ENCODE measurements at regions not wholly inside any gene's neighbourhood (a gene's known extent, or its start where the extent isn't known, plus 50 kb on each side); places are given as distances from the start of the nearest gene placed in this dataset.
"Not testable (repeated sequence)": the region's sequence is repeated elsewhere in the genome, so short reads cannot be mapped to it uniquely, and the experiment has no call there.

DNA sequence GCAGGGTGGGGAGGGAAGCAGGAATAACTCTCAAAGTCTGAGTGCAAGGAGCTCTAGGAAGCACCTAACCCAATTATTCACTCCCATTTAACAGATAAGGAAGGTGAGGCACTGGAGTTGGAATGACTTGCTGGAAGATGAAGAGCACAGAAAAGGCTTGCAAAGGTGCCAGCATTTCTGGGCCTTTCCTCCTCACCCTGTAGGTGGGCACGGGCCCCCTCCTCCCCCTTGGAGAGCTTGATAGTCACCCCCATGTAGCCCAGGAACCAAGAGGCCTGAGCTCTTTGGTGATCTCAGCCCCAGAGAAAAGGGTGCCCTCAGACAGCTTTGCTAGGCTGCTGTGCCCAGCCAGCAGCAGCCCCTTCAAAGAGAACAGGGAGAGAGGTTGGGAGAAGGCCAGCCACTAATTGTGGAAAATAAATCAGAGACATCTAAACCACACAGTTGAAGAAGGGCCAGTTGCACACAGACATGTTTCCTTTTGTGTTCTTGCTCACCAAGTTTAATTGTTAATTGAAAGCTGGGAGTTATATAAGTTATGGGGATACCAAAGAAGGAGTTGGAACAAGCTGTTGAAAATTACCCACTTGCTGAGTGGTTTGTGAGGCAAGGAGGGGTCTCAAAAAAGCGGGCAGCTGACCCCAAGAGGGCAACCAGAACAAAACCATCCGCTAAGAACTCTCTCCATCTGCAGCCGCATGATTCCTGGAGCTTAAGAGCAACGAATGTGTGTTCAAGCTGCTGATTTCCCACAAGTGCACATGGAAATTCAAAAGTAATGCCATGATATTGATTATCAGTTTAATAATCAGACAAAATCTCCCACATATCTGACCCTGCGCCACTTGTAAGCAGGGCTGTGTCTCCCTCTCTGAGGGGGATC, 77.0 kb downstream of the MRPL14 start:
- no peak for DNase-seq (ENCODE audit: low read depth)

DNA sequence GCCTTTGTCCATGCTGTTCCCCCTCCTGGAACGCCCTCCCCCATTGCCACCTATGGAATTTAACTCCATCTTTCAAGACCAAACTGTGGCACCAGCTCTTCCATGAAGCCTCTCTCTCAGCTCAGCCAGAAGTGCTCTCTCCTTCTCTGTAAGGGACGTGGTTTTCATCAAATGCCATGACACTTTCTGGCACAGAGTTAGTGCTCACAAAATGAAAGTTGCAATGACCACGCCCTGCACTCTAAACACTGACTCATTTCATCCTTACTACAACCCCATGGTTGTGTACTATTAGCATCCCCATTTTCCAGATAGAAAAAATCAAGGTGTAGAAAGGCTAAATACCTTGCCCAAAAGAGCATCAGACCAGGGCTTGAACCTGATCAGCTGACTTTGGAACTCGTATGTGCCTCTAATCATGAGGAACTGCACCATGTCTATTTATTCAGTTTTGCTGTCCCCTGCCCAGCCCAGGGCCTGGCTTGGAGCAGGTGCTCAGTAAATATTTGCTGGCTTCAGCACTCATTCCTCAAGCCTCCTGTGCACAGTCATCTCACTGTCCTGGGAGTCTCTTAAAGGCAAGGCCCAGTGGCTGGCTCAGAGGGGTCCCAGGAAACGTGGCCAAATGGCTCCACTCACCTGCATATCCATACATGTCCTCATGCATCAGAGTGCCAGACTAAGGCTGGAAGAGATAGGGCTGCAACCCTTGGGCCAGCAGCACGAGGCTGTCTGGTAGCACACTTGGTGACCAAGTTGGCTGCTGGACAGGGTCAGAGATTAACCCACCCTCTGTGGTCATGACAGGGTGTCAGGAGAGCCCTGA, 77.9 kb downstream of the MRPL14 start:
- no peak for DNase-seq (ENCODE audit: low read depth)

DNA sequence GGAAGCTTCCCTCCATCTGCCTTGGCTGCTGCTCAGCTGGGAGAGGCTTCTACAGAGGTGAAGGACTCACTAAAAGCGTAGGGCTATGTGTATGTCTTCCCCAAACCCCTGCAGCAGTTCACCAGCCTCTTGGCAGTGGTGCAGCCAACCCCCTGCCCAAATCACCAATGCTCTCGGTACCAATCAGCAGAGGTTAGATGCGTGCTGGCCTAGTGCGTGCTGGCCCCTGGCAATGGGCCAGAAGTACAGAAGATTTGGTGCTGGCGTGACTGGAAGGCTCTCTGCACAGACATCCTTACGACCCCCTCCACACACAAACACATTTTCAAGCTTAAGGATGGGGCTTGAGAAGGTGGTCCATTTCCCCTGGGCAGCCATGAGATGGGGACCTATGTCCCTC, 79.0 kb downstream of the MRPL14 start:
- no peak for DNase-seq (ENCODE audit: low read depth)

DNA sequence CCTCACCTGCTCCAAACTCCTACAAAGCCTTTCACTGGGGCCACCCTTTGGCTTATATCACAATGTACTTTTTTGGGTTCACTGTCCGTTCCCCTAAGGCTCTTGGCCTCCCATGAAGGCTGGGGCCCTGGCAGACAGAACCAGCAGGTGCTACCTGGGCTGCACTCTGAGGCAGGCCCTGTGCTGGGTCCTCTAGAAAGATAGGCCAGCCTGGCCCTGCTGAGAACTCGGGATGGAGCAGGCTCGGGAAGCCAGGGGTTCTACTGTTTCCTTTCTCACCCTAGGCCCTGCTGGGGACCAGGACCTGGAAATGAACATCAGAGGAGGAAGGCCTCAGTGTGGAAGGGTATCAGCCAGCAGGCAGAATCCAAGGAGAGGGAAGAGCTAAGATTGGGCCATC, 79.5 kb downstream of the MRPL14 start:
- DNase-seq (ENCODE audit: low read depth) = no peak

DNA sequence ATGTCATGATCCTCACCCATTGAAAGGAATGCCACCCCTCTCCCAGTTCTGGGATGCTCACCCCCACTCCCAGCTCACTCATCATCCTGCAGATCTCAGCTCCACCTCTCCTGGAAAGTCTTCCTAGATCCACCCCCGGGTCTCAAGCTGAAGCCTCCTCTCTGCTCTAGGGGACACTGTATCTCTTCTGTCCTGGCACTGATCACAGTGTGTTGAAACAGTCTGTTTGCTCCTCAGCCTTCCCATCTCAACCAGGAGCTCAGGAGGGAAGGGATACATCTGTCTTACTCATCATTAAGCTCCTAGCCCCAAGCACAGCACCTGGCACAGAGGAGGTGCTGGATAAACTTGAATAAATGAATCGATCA, 80.1 kb downstream of the MRPL14 start:
- no peak for DNase-seq (ENCODE audit: low read depth)

DNA sequence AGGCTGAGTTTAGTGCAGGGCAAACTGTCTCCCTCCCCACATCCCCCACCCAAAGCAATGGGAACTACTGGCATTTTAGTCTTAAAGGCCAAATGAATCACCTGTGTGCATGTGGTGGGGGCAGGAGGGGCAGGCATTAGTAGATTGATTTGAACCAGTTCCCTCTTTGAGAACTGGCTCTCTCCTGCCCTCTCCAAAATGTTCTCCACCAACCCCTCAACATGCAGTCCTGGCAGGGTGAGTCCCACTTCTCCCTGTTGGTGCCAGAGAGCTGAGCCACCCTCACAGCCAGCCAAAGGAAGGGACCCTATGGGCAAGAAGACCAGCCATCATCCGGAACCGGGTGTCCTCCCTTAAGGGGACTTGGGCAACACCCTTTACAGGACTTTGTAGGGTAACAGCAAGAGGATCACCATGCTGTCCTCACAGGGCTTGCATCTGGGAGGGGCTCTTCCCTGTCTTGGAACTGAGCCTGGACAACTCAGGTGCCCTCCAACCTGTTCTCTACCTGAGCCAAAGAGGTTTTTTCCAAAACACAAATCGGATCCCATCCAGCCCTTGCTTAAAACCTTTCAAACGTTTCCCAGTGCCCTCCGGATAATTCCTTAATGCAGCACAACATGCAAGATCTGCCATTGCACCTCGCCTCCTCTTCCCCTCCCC, 80.6 kb downstream of the MRPL14 start:
- no peak for DNase-seq (ENCODE audit: low read depth)

DNA sequence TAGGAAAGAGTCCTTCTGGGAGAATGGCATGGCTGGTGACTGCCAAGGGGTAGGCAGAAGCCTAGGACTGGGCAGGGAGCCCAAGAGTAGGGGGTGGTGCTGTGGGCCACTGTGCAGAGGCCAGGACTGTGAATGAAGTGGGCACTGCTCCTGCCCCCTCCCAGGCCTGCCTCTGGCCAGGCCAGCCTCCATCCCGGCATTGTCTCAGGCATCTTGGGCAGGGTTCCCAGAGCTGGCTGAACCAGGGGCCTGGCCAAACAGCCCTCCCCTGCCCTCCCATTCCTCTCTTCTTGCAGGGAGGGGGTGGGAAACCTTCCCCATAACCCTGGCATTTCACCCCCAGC, 81.6 kb downstream of the MRPL14 start:
- DNase-seq (ENCODE audit: low read depth) = no peak

DNA sequence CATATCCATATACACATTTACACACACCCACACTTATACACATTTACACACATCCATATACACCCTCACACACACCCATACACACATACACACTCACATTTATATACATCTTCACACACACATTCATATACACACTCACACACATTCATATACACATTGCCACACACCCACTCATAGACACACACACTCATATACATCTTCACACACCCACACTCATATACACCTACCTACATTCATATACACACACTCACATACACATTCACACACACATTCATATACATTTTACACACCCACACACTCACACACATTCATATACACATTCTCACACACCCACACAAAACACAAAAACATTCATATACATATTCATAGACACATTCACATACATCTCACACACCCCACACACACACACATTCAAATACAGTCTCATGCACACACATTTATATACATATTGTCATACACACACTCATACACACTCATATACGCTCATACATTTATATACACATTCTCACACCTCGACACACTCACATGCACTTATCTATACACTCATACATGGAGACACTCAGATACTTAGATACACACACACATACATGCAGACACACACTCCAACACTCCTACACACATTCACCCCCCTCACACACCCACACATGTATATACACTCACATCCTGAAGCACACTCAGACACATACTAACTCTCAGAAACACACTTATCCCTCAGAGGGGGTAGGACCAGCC, 82.1 kb downstream of the MRPL14 start:
- DNase-seq (ENCODE audit: low read depth) = no peak

DNA sequence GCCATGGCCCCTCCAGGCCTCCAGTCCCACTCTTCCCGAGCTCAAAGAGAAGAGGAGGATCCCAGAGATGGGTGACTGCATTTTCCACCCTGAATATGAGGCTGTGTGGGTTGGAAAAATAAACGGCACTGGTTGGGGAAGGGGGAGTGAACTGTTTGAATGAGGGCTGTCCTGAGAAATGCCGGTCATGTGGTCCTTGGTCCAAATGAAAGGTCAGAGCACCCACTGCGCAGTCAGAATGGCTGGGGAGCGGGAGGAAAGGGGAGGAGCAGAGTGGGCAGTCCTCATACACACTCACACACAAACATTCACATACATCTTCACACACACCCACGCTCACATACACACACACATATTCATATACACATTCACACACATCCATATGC, 83.1 kb downstream of the MRPL14 start:
- DNase-seq (ENCODE audit: low read depth) = no peak

DNA sequence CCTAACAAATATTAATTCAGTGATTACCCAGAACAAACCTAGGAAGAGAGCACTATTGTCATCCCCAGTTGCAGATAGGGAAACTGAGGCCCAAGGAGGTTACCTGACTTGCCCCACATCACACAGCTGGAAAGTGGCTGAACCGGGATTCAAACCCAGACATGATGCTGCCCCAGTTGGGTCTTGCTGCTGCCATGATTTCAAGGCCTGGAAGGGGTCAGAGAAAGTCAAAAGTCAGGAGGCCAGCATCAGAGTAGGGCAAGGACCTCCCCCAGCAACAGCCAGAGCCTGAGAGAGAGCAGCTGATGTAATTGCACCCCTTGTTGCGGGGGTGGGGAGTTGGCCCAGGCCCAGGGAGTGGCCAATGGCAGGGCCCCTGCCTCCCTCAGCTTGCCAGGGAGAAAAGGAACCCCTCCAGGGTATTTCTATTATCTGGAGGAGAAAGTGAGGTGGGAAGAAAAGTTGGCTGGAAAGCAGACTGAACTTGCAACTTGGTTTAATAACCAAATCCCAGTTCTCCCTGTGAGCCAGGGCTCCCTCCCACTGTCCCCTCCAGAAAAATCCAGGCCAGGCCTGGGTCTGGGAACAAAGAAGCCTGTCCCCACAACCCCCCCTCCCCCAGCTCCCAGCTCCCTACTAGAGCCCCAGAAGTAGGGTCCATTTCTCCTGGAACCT, 83.6 kb downstream of the MRPL14 start:
- DNase-seq (ENCODE audit: low read depth) = no peak

DNA sequence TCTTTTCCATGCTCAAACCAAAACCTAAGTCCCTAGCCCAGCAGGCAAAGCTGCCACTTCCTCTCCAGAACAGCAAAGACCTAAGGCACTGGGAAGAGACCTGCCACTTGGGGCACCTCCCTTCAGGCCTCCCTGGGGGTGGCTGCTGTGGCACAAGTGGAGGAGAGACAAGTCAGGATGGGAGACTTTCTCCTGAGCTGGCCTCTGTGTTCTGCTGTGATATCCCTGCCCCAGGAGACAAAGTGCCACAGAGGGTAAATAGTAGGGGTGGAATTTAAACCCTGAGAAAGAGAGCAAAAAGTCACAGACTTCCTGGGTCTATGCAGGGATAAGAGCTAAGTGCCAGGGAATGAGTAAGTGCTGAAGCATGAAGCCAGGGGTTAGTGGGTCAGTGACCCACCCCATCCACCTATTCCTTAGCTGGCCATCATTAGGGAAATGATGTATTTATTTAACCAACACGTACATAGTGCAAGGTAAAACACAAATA, 84.2 kb downstream of the MRPL14 start:
- no peak for DNase-seq (ENCODE audit: low read depth)

DNA sequence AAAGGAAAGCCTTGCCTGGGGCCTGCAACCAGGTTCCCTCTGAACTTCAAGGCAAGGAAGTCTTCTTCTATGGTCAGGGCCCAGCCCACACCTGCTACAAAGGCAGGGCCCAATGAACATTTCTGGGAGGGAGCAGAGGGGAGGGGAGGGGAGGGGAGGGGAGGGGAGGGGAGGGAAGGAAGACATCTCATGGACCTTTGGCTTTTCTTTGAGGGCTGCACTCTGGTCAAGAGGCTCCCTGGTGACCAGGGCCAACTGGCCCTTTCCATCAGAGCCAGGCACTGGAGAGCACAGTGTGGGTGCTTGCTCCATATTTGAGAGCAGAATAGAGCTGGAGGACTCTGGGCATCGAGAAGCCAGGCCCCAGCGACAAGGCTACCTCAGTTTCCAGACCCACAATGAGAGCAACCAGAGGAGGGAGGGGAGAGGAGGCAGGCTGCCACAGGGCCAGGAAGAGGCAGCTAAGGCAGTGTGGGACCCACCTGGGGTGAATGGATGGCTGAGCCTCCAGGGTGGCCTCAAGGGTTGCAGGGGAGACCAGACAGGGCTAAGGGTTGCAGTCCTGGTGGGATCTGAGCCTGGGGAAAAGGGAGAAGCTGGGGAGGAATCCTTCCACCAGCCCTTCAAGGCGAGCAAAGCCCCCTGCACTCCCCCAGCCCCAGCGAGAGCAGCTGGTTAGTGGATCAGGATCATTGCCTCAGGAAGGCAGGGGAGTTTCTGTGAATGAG, 84.8 kb downstream of the MRPL14 start:
- no peak for DNase-seq (ENCODE audit: low read depth)

DNA sequence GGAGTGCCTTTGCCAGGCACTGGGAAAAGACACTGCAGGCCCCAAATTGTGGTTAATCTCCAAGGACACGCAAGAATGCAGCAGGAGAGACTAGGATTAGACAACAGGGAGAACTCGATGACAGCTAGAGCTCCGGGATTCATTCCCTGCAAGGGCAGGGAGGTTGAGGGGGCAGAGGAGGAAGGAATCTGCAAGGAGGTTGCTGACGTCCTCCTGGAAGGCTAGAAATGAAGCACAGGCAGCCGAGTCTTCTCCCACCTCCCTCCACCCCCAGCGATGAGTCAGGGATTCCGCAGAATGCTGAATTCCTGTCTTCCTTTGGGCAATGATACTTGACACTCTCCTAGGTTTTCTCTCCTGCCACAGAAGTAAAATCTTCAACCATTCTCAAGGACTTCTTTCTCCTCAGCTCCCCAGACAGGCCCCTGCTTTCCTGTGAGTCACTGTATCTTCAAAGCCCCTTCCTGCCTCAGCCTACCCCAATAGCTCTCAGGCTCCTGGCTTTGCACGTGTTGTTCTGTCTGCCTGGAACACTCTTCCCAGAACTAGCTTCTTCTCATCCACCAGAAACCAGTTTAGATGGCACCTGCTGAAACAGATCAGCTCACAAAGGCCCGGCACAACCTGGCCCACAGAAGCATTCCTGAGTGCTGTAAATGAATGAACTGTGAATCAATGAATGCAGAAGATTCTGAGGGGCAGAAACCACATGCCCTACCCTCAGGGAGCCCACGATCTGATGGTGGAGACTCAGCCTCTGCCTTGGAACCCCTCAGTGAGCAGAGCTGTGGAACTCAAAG, 85.6 kb downstream of the MRPL14 start:
- DNase-seq (ENCODE audit: low read depth) = peak; percentile 92

DNA sequence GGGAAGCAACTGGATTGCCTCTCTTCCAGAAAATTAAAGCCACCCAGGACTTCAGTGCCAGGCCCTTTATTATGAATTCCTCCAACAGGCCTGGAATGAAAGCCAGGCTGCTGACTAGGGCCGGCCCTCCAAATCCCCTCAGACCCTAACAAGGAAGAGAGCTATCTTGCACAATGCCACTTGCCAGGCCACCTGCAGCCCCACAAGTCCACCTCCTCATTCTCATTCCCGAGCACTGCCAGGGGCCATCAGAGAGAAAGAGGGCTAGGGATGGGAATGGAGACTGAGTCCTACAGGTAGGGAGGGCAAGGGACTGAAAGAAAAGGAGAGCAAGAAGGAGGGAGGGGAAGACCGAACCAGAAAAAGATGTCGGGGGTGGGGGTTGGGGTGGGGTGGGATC, 86.5 kb downstream of the MRPL14 start:
- no peak for DNase-seq (ENCODE audit: low read depth)

DNA sequence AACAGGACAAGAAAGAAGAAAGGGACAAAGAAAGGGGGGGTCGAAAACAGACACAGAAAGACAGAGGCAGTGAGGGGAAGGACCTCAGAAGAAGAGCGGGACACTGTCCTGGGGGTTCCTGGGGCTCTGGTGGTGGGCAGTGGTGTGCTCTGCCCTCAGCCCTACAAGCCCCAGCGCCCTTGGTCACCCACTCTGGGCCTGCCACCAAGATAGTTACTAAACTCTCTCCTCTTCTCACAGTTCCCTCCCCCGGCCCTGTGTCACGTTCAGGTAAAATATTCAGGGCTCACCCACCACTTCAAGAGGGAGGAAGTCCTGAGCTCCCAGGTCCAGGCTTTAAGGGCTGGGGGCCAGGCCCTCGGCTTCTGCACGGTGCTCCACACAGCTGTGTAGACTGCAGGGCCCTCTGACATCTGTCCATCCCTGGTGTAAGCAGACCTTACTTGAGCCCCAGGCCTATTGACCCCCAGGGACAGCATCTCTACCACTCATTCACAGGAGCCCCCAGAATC, 87.4 kb downstream of the MRPL14 start:
- DNase-seq (ENCODE audit: low read depth) = no peak

DNA sequence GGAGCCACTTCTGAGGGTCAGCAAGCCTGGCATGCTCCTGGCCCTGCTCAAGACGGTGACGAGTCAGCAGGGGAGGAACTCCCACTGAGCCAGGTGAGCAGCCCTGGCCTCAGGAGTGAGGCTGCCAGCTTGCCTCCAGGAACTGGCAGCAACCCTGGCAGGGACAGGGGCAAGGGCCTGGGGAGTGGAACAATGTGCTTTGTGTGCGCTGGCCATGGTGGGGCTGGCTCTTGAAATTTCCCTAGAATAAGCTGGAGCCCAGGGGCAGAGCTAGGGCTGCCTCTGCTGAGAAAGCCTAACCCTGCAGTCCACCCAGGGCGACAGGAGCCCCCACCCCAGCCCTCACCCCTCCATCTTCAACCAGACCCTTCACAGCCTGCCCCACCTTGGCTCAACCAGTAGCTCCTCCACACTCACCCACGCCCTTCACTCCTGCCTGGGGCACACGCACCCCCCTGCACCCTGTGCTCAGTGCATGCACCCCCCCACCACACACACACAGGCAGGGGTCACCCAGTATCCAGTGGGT, 88.0 kb downstream of the MRPL14 start:
- no peak for DNase-seq (ENCODE audit: low read depth)

DNA sequence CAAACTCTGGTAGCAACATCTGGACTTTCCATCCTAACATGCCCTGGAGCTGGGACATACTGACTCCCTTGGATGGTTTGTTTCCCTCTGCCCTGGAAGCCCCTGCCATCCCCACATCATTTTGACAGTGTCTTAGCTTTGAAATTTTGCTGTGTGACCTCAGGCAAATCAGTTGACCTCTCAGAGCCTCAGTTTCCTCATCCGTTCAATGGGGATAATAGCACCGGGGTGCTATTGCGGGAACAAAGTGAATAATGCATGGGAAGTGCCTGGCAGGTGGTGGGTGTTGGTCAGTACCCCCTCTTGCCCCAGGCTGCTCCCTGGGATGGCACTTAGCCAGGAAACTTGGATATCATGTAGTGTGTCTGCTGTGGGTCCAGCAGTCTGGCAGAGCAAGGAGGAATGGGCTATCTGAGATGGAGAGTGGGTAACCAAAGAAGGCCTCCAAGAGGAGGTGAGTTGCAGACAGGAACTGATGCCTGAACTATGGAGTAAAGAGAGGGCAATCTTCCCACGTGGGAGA, 88.6 kb downstream of the MRPL14 start:
- DNase-seq (ENCODE audit: low read depth) = no peak

DNA sequence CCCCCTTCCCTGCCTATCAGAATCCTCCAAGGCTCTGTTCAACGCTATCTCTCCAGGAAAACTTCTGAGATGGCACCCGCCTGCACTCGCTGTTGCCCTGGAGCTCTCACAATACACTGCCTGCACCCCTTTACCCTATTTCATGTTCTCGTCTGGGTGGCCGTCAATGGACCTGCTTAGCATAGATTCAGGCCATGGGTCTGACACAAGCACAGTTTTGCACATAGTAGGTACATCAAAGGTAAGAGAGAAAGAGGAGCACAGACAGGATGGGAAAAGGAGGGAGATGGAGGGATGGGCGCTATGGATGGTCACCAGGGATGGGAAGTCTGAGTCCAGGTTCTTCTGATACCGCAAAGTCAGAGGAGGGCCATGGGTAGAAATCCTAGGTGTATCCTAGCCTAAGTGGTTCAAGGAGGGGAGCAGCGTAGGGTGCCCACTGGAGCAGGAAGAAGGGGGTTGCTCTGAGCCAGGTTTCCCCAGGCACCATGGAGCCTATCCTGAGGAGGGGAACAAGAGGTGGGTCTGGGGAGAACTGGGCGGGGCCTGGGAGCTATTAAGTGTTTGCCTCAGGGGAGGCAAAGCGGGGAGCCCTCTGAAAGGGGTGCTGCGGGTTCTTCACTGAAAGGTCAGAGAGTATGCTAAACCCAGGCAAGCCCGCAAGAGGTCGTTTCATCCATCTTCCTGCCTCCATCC, 89.3 kb downstream of the MRPL14 start:
- no peak for DNase-seq (ENCODE audit: low read depth)

DNA sequence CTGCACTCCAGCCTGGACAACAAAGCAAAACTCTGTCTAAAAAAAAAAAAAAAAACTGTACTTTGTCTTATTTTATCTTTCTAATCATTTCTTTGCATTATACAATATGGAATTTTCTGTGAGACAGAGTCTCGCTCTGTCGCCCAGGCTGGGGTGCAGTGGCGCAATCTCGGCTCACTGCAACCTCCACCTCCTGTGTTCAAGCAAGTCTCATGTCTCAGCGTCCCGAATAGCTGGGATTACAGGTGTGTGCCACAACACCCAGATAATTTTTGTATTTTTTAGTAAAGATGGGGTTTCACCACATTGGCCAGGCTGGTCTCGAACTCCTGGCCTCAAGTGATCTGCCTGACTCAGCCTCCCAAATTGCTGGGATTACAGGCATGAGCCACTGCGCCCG, 90.0 kb downstream of the MRPL14 start:
- not testable (repeated sequence) for DNase-seq (ENCODE audit: low read depth)

Data from GM04503 (cell line).